HG03520 (cell line): ENCODE measurements at regions not wholly inside any gene's neighbourhood (a gene's known extent, or its start where the extent isn't known, plus 50 kb on each side); places are given as distances from the start of the nearest gene placed in this dataset.

Experiments
- ATAC-seq: cut with Tn5 transposase; IDR thresholded peaks from one replicate; pipeline ENCODE4 v1.9.1; 2021; ENCODE audit warnings: mild to moderate bottlenecking, moderate library complexity; ENCODE audit not compliant: unreplicated experiment

GRCh38 chr1:71267220-71267619, 186.4 kb upstream of the ZRANB2 start:
- no peak for ATAC-seq

DNA sequence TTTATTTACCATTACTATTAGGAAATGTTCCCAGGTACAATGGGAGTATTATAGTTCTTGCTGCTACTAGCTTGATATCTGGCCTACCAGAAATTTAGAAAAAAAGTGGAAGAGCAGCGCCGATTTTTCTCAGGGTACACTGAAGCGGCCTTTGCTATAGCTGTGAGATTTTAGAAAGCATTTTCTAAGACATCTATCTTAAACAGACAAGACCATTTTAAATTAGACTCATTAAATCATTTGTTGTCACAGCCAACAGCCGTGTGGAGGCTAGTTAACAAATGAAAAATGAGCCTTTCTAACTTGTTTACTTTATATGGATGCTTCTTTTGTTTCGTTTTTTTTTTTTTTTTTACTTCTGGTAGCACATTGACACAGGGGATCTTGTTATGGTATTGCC, 183.2 kb upstream of the ZRANB2 start:
- no peak for ATAC-seq

- no peak for ATAC-seq
Measured at GRCh38 chr1:71262970-71263369, 182.1 kb upstream of the ZRANB2 start.

DNA sequence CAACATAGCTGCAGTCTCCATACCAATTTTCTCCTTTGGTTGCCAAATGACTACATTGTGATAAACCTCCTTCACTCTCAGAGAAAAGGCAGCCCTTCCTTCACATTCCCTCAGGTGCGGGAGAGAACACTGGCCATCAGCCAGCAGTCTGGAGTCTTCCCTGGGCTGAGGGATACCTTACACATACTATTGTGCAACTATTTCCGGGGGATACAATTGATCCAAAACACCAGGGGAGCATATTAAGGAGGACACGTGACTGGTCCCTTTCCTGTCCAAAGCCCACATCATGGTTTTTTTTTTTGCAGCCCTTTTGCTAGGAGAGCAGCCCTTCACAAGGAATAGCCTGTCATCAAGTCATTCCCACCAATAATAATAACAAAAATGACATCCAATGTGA, 172.1 kb upstream of the ZRANB2 start:
- ATAC-seq: no peak

DNA sequence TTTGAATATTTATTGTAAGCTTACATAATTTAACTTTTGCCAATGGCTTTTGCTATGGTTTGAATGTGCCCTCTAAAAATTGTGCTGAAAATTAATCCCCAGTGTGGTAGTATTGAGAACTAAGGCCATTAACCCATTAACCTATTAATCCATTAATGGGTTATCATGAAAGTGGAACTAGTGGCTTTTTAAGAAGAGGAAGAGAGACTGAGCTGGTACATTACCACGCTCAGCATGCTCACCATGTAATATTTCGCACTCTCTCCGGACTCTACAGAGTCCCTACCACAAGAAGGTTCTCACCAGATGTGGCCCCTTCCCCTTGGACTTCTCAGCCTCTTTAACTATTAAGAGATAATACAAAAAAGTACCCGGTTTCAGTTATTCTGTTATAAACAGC, 164.4 kb upstream of the ZRANB2 start:
- no peak for ATAC-seq

- ATAC-seq: no peak
Measured at GRCh38 chr1:71242239-71242638, 161.4 kb upstream of the ZRANB2 start.

- no peak for ATAC-seq
Measured at GRCh38 chr1:71240656-71241055, 159.8 kb upstream of the ZRANB2 start.

GRCh38 chr1:71236503-71236902, 155.7 kb upstream of the ZRANB2 start:
- no peak for ATAC-seq

DNA sequence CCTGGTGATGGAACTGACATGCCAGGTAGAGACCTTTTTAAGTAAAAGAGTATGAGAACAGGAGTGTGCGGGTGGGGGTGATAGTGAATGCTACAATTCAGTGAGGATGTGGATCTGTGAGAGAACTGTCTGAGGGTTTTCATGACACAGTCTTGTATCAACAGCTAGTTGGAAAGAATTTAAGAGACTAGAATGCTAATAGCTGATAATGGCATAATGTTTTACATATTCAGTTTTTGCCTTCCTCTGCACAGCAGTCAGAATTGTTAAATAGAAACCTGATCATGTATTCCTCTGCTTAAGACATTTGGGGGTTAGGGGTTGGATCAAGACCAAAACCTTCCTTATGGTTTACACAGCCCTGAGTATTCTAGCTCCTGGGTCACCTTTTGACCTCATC, 152.8 kb upstream of the ZRANB2 start:
- no peak for ATAC-seq

GRCh38 chr1:71232786-71233185, 152.0 kb upstream of the ZRANB2 start:
- no peak for ATAC-seq

- no peak for ATAC-seq
Measured at GRCh38 chr1:71232166-71232763, 151.4 kb upstream of the ZRANB2 start.

DNA sequence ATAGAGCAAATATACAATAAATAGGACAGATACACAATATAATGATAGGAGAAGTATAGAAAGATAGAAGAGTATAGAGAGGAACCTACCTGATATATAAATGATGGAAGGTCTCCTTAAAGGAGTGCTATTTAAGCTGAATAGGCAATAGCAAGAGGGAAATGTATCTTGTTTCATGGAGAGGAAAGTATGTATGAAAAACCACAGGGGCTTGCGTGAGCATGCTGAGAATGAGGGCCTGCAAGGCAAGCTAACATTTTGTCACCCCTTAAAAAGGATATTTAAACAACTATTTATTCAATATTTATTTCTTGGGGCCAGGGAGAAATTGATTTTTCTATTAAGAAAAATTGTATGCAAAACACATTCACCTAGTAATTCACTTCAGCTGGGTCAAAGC, 150.9 kb upstream of the ZRANB2 start:
- no peak for ATAC-seq

DNA sequence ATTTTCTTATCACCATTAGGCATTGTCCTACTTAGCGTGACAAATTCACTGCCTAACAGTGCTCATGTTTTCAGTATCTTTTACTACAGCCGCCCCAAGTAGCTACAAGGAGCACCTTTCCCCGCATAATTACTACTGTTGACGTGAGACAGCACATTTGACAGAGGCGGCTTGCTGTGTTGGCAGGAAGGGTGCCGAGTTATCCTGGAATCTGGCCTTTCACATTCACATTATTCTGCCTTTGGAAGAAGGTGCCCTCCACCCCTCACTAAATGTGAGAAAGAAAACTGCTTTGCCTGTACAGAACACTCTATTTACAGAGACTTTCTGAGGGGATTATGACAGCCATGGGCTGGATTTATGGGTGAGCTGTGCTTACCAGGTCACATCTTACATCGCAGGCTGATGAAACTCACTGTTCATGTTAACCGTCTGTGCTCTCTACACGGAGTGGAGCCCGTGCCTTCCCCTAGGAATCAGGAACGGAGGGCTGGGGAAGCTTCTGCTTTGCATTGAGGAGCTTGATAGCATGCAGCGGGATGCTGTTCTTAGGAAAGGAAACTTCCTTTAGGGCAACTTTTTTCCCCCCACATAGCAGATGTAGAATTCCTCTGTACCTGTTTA, 148.0 kb upstream of the ZRANB2 start:
- ATAC-seq: no peak

- no peak for ATAC-seq
Measured at GRCh38 chr1:71228241-71228640, 147.4 kb upstream of the ZRANB2 start.

DNA sequence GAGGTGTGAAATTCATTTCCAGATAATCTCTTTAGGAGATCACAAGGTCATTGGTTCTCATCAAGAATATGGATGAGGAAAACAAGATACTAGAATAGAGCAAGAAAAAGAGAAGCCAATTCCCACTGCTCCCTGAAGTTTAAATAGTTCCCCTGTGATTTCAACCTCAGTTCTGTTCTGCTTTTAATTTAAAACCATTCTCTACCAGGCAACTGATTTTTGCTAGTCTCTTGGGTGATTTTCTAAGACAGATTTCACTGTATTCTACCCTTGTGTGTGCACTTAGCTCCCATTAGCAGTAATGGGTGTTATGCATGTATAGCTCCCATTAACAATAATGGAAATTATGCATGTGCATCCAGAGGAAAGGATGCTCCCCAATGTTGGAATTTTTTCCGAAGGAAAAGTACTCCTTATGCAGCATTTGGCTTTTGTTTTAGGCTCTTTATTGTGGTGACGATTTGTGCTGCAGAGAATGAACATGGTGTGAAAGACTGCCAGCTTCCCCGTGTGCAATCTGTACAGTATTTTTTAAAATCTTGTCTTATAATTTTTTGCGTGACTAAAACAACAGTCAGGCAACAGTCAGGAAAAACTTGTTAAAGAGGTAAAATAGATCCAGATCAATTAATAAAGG, 144.0 kb upstream of the ZRANB2 start:
- no peak for ATAC-seq

DNA sequence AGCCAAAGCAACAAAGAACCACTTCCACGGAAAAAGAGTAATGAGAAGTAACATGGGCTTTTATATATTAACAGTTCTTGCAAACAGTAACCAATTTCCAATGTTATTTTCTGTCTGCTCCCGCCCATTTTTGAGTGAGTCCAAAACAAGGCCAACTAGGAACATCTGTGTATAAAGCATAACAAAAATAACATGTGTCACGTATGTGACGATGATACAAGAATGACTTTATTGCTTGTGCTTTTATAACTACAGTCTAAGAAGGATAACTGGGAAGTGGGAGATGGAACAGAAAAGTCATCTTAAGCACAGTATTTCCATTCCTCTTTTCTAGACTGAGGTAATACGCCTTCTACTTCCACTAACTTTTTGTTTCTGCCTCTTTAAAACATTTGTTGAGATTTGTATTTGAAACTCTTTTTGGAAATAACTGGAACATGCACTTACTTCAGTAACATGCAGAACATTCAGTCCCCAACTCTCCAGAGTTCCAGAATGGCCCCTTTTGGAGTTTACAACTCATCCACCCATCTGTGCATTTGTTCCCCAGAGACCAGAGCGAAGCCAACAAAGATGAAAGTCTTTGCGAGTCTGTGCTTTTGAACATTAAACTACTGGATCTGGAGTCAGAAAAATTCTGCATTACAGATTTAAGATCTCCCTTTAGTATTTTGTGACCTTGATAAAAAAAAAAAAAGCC, 143.0 kb upstream of the ZRANB2 start:
- no peak for ATAC-seq

GRCh38 chr1:71222668-71223067, 141.8 kb upstream of the ZRANB2 start:
- no peak for ATAC-seq

DNA sequence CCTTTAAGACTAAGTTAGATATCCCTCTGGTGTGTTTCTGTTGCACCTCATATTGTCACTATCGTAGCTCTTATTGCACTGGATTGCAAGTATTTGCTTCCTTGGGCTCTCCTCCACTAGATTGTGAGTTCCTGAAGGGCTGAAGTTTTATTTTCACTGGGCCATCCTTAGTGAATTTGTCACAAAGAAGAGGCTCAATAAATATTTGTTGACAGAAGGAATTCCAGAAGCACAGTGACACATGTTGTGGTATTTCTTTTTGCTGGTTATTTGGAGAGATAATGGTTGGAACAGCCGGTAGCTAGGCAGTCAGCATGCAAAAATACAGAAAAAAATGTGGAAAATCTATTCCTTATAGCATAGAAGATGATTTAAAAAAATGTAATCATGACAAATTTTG, 129.9 kb upstream of the ZRANB2 start:
- ATAC-seq: no peak

DNA sequence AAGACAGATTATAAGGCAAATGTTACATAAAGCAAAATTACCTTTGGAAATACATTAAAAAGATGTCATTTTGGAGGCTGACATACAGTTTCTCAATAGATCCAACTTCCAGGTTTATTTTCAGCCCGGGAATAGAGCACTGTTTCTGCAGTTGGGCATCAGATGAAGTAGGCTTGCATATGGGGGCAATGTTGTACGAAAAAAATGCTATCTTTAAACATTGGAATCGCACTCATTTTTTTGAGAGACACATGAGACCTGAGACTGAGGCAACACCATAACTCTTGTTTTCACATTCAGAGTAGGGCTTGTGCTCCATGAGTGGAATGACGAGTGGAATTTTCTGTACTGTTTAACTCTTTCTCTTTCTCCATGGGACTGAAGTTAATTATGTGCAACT, 122.4 kb upstream of the ZRANB2 start:
- ATAC-seq: no peak

GRCh38 chr1:71200503-71200902, 119.7 kb upstream of the ZRANB2 start:
- no peak for ATAC-seq

- no peak for ATAC-seq
Measured at GRCh38 chr1:71196685-71197084, 115.8 kb upstream of the ZRANB2 start.

GRCh38 chr1:71193153-71193552, 112.3 kb upstream of the ZRANB2 start:
- ATAC-seq: no peak
